Brain microvascular endothelial cell (primary cell): ENCODE measurements at regions not wholly inside any gene's neighbourhood (a gene's known extent, or its start where the extent isn't known, plus 50 kb on each side); places are given as distances from the start of the nearest gene placed in this dataset.

Experiments
- DNase-seq: peaks from one replicate; pipeline ENCODE4 v3.0.0-alpha.2; 2020
- H3K27ac ChIP-seq: fragments of 250-450 bp; sonication (Bioruptor Pico); 2 replicates; pipeline ENCODE4 v1.5.1; 2020; ENCODE audit warnings: mild to moderate bottlenecking, moderate library complexity
- H3K27me3 ChIP-seq: fragments of 250-450 bp; sonication (Bioruptor Pico); replicated peaks from 2 replicates; pipeline ENCODE4 v1.5.1; 2020; ENCODE audit warnings: mild to moderate bottlenecking
- H3K36me3 ChIP-seq: fragments of 250-450 bp; sonication (Bioruptor Pico); replicated peaks from 2 replicates; pipeline ENCODE4 v1.5.1; 2020; ENCODE audit warnings: mild to moderate bottlenecking
- H3K4me3 ChIP-seq: 2 replicates; pipeline ENCODE4 v1.5.1; 2011; ENCODE audit warnings: low read depth, mild to moderate bottlenecking, control low read depth, low read length, moderate library complexity
- CTCF ChIP-seq: IDR thresholded peaks from 2 replicates; pipeline ENCODE4 v1.5.1; 2011; ENCODE audit warnings: low read depth, mild to moderate bottlenecking, moderate library complexity, low read length, control low read depth, inconsistent platforms; ENCODE audit errors: missing control alignments
- in situ Hi-C: cut with HindIII; loops from 2 replicates; pipeline ENCODE4 v1.10.0; 2017; ENCODE audit warnings: low sequenced_read_pairs, low pct_ligation_motif_present

GRCh38 chr16:19945934-19946333 lies 61.3 kb upstream of the GPRC5B start:
- TF ChIP-seq CTCF: no peak
- in situ Hi-C loops: no loop called here
- no peak overlapping the region for H3K27ac ChIP-seq
- no peaks in the 10 kb centered on the region for H3K27me3 ChIP-seq
- DNase-seq: no peak
- H3K36me3 ChIP-seq: no peaks in the 10 kb centered on the region
- no peak overlapping the region for H3K4me3 ChIP-seq

GRCh38 chr16:19940195-19940594 lies 55.5 kb upstream of the GPRC5B start:
- in situ Hi-C loops: no loop called here
- no peak for DNase-seq
- TF ChIP-seq CTCF: no peak
- Histone ChIP-seq H3K27ac (no peak overlapping the region), H3K27me3 (no peaks in the 10 kb centered on the region), H3K36me3 (no peaks in the 10 kb centered on the region), H3K4me3 (no peak overlapping the region)

- no peak for TF ChIP-seq CTCF
Observed at GRCh38 chr16:19939553-19939952, 54.9 kb upstream of the GPRC5B start.

GRCh38 chr16:19938536-19938935 lies 53.9 kb upstream of the GPRC5B start:
- DNase-seq: no peak
- in situ Hi-C loops: no loop called here
- H3K27me3 ChIP-seq: no peaks in the 10 kb centered on the region

More at GRCh38 chr16:19939553-19939952, 54.9 kb upstream of the GPRC5B start:
- no peak for DNase-seq
- no peak overlapping the region for H3K27ac ChIP-seq
- H3K4me3 ChIP-seq: no peak overlapping the region
- no peaks in the 10 kb centered on the region for H3K27me3 ChIP-seq
- in situ Hi-C loops: no loop called here
- H3K36me3 ChIP-seq: no peaks in the 10 kb centered on the region

GRCh38 chr16:19936441-19936840 lies 51.8 kb upstream of the GPRC5B start:
- Histone ChIP-seq H3K36me3 (no peaks in the 10 kb centered on the region), H3K4me3 (no peak overlapping the region), H3K27me3 (no peaks in the 10 kb centered on the region), H3K27ac (no peak overlapping the region)
- in situ Hi-C loops: no loop called here
- no peak for TF ChIP-seq CTCF
- DNase-seq: no peak

More at GRCh38 chr16:19938536-19938935, 53.9 kb upstream of the GPRC5B start:
- Histone ChIP-seq H3K4me3 (no peak overlapping the region), H3K27ac (no peak overlapping the region), H3K36me3 (no peaks in the 10 kb centered on the region)
- no peak for TF ChIP-seq CTCF

- no peak for TF ChIP-seq CTCF
- Histone ChIP-seq H3K27ac (no peak overlapping the region), H3K27me3 (no peaks in the 10 kb centered on the region), H3K36me3 (no peaks in the 10 kb centered on the region), H3K4me3 (no peak overlapping the region)
- DNase-seq: no peak
- in situ Hi-C loops: no loop called here
Observed at GRCh38 chr16:19935694-19936093, 51.0 kb upstream of the GPRC5B start.
